Activated CD8-positive, alpha-beta memory T cell treated with anti-CD3 and anti-CD28 coated beads, Interleukin-2, amount 50 U/mL, for 1 hour (primary cell): ENCODE measurements at regions not wholly inside any gene's neighbourhood (a gene's known extent, or its start where the extent isn't known, plus 50 kb on each side); places are given as distances from the start of the nearest gene placed in this dataset.

Experiments used
- DNase-seq: peaks from one replicate; pipeline ENCODE4 v3.0.0-alpha.2; 2020; ENCODE audit errors: extremely low read depth

DNA sequence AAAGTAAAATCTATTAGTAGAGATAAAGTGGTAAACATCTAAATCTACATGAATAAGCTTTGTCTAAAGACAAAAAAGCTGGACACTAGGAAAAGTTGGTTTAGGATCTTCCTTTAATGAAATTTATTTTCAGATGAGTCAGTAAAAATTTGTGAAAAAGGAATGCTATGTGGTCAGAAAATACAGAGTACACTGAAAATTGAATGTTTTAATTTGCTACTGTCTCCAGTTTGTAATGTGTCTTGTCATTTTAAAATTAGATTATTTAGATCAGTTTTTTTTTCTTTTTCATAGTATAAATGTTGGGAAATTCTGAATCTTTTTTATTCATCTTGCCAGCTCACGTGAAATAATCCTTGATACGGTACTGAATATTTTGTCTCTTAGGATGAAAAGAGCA, 56.9 kb downstream of the SLITRK6 start:
- no peak for DNase-seq

DNA sequence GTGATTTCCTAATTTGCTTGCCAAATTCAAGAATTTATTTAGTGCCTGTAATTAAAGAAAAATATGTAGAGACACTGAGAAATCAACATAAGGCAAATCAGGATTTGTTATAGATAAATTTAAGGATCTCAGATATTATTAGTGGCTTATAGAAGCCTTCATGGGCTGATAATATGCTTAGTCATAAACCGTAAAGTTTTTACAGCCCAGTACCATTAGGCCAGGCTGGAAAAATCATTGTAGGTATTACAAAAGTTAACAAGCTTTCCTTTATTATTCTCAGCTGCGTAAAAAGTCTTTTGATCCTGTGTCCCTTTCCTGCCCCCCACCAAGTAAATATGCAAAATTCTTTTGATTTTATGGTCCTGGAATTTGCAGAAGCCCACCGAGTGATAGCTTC, 58.2 kb downstream of the SLITRK6 start:
- DNase-seq = no peak

DNA sequence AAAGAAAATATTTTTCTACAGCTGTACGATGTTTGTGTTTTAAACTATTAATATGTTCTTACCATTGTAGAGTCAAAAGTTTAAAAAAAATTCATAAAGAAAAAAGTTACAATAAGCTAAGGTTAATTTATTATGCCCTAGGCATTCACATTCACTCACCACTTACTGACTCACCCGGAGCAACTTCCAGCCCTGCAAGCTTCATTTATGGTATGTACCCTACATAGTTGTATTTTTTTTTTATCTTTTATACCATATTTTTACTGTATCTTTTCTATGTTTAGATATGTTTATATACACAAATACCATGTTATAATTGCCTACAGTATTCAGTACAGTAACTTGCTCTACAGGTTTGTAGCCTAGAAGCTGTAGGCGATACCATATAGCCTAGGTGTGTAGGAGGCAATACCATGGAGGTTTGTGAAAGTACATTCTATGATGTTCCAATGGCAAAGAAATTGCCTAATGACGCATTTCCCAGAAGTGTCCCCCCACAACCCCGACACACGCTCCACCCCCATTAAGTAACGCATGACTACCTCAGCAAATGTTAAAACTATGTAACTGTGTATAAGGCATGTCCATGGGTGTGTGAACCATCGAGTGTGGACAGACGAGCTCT, 60.4 kb downstream of the SLITRK6 start:
- no peak for DNase-seq

DNA sequence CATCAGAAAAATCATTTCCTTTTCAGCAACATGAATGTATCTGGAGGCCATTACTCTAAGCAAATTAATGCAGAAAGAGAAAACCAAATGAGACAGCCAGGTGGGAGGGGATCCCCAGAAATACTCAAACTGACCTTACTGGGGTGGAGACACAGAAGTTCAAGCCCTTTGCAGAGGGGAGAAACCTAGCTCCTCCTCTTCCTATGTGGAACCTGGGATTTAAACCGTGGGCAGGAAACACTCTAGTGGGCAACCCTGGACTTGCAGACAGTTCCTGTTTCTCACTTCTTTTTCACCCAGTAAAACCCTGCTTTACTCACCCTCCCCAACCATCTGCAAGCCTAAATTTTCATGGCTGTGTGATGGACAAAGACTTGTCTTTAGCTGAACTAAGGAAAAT, 61.3 kb downstream of the SLITRK6 start:
- DNase-seq = no peak

DNA sequence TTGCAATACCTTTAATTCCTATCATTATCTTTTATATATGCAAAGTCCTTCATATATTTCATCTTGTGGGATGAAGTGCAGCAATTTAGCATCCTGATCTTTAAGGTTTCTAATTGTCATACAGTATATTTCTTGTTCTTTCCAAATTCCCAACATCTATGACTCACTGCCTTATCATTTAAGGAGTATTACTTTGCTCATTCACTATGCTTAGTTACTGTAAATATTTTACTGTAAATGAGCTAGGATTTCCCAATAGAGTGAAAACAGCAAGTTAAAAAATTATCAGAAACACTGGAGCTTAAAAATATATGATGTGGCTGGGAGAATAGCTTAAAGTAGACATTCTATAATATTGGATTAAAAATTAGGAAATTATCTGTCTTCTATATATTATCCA, 69.9 kb downstream of the SLITRK6 start:
- no peak for DNase-seq

DNA sequence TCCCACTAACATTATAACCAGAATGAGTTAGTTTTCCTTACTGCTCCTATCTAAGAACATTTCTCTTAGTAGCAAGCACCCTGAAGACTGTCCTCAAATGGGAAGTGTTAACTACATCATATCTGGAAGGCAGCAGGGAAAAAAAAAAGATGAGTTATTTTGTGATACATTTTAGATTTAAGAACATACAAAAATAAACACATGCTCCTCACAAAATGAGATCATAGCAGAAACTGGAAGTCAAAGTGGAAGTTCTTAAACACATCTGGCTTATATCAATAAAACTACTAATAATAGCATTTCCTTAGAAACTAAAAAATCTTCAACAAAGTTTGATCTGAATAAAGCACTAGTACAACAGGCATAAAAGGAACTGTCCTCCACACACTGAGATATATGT, 70.4 kb downstream of the SLITRK6 start:
- no peak for DNase-seq

DNA sequence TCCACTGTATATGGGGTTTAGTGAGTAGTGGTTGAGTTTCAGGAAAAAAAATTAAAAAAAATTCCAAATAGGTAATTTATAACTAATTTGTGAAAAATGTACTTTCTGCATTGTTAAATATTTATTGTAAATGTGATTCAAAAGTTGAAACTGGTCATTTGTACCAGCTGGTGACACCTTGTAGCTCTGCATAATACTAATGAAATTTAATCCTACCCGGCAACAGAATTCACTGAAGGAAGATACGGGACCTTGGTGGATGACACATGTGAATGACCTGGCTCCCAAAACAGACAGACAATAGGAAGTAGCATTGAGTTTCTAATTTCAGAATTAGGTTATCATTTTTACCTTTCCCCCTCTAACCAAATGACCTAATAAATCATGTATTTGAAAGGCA, 73.8 kb downstream of the SLITRK6 start:
- DNase-seq = no peak

DNA sequence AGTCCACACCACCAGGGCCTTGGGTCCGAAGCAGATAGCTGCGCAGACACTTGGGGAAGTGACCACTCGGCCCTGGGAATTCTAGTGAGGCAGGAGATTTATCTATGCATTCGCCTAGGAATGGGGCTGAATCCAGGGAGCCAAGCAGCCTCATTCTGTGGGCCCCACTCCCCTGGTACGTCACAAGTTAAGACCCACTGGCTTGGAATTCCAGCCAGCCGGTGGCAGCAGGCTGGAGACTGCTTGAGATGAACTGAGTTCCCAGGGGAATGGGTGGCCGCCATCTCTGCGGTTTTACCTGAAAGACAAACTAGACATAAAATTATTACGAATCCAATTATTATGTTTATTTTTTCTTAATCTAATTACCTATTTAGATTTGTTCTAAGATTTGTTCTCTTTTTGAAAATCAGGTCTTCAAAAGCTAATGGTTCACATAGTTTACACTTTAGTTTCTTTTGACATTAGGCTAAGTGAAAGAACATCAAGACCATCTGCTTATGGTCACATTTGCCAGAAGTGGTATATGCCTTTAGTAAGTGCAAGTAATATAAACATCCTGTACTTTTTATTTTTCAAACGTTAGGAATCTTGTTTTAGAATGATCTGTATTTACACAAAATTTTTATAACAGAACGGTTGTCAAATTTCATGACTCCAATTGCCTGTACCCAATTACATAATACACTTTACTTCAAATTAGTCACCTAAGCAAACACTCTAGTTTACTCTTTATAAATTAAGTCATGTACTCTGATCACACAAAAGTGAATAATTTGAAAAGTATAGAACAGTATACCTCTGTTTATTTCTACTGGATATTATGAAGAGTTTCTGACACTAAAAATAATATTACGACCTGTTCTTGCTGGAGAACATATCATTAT, 74.4 kb downstream of the SLITRK6 start:
- no peak for DNase-seq

DNA sequence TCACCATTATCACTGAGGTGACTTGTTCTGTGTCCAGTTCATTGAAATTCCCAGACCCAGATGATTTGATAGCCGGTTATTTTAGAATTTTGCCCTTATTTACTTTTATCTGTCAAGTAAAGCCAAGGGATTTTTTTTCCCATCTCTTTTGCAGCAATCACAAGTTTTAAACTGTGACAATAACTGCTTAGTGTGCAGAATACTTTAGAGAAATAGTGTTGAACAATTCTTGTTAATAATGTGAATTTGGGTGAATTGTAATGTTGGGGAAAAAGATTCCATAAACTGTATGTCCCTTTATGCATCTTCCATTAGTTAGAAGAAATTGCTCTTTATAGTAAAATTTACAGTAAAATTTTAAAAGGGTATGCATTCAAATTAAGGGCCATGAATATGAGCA, 79.5 kb downstream of the SLITRK6 start:
- DNase-seq = no peak

DNA sequence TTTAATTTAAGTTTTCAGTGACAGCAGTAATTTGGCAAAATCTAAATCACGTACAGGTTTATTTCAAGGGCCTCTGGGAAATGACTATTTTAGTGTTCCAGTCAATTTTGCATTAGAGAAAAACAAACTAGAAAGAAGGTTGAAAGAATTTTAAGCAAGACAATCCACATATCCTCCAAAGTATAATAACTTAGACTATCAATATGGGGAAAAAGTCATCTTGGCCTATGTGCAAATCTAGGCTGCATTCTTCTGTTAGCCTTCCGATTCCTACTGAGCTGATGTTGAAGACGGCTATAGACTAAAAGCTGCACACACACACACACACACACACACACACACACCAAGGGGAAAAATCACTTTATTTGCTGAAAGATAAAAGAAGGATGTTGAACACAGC, 81.3 kb downstream of the SLITRK6 start:
- no peak for DNase-seq

DNA sequence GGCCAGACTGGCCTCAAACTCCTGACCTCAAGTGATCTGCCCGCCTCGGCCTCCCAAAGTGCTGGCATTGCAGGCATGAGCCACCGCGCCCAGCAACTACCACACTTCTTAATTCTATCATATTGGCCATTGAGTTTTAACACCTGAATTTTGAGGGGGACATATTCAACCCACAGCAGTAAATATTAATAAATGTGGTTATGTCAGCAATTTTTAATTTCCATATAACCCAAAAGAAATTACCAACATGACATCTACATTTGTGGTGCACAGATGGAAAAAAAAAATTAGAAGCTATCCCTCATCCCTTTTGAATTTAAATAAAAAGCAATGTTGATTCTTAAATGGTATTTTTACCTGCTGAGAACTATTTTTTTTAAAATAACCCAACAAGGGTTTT, 88.7 kb downstream of the SLITRK6 start:
- DNase-seq = no peak

DNA sequence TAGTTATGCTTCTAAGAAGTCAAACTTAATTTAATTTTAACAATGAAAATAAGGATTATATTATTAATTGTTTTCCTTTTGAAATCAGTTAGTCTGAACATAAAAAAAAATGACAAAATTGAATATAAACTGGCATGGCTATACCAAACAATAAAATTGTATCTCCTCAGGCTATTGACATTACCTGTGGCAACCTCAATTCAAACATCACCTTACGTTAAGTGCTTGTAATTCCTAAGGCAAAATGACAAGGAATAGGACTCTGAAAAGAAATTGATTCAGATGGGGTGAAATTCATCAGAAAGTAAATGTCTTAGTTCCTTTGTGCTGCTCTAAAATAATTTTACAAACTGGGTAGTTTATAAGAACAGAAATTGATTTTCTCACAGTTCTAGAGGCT, 89.5 kb downstream of the SLITRK6 start:
- DNase-seq = no peak

DNA sequence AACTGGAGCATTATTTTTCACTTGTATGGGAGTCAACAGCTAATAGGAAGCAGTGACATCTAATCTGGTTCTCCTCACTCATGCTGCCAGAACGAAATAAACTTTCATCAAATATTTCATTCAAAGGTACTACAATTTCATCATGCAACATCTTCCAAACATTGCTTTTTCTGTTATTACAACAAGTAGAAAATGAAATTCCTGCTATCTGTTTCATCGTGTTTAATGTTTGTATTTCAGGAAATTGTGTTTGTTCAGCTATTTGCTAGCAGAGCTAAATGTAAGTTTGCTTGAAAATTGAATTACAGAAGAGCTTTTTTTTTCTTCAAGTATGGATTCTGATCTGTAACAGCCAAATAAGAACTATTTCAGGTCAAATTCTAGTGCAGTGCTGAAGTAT, 90.1 kb downstream of the SLITRK6 start:
- DNase-seq = no peak

DNA sequence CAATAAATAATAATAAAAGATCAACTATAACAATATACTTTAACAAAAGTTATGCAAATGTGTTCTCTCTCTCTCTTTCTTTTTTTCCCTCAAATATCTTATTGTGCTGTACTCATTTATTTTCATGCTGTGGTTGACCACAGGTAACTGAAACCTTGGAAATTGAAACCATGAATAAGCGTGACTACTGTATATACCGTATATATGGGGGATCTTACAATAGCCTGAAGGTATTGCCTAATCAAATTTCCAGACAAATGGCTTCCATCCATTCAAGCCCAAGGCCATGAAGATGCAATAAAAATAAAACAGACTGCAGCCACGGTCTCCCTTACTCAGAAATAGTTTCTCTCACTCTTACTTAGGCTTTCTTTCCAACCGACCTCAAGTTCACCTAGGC, 98.3 kb downstream of the SLITRK6 start:
- DNase-seq = no peak

DNA sequence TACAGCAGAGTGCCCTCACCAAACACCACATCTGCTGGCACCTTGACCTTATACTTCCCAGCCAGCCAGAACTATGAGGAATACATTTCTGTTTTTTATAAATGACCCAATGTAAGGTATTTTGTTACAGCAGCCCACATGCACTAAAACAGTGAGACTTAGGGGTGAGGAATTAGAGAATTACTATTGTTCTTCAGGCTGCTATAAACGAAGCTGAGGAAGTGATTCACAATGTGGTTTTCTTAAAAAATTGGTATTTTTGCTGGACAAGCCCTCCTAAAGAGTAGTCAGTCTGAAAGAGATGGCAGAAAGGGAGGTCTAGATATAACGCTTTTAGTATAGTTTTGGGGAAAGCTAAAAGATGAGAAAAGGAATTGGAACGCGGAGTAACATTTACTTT, 101.0 kb downstream of the SLITRK6 start:
- no peak for DNase-seq

DNA sequence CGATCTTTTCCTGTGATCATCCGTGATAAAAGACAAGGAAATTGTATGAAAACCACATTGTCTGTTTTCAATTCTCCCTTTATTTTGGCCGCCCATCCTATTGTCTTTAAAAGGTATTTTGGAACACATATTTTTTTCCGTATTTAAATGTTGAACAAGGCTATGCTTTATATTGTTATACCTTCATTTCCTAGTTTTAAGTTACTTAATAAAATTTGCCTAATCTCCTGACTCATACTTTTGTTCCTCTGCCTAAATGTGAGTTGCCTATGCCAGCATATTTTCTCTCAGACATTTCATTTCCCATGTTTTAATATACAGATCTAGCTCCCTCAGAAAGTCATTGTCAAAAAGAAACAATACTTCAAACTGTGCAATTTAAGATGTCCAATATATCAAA, 104.2 kb downstream of the SLITRK6 start:
- DNase-seq = no peak

DNA sequence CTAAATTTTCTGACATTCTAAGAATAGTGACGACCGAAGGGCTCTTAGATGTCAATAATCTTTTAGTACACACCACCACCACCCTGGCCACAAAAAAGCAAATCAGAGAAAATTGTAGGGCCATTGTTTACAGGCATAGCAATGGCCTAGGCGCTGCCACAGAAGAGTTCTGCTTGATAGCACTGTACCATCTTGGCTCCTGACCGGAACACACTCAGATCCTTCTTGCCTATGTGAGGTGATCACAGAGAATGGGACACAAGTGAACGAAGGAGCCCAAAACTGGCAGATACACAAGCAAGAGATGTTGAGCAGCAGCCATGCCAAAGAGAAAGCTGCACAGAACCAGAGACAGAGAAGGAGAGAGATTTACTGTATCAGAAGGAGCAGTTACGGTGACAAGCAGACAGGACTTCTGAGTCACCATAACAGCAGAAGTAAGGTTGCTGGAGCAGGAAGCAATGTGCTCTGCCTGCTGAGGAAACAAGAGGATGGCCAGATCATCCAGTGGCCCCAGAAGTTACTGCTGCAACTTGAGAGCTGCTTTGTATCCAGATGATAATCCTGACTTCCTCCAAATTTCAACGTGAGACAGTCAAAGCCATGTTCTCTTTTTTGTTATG, 105.2 kb downstream of the SLITRK6 start:
- no peak for DNase-seq

DNA sequence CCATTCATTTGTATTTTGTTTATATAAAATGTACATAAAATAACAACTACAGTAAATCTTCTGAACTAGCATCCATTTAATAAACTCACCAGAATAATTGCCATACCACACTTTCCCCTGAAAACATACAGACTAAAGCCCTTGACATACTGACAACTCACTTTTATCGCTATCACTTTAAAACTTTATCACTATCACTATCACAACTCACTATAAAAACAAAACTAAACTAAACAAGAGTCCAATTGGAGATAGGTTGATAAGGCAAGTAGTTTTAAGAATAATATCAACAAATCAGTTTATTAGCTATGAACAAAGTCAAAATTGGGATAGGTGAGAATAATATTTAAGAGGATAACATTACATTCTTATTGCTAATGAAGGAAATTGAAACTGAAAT, 108.9 kb downstream of the SLITRK6 start:
- DNase-seq = no peak

DNA sequence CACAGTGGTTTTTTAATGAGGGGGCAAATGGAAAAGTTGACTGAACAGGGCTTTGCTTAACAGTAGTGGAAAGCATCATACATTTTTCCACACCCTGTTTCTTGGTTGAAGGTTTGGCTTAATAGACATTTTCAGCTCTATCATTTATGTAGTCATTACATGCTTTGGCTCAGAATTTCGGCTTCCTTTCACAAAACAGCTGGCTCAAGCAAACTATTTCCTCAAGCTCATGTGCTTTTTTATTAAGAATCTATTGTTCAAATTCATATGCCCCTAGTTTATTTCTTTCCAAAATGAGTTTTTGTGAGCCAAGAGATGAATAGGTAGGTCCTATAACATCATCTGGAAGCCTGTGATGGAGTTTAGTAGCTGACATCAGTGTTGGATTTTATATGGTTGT, 113.8 kb downstream of the SLITRK6 start:
- DNase-seq = no peak

DNA sequence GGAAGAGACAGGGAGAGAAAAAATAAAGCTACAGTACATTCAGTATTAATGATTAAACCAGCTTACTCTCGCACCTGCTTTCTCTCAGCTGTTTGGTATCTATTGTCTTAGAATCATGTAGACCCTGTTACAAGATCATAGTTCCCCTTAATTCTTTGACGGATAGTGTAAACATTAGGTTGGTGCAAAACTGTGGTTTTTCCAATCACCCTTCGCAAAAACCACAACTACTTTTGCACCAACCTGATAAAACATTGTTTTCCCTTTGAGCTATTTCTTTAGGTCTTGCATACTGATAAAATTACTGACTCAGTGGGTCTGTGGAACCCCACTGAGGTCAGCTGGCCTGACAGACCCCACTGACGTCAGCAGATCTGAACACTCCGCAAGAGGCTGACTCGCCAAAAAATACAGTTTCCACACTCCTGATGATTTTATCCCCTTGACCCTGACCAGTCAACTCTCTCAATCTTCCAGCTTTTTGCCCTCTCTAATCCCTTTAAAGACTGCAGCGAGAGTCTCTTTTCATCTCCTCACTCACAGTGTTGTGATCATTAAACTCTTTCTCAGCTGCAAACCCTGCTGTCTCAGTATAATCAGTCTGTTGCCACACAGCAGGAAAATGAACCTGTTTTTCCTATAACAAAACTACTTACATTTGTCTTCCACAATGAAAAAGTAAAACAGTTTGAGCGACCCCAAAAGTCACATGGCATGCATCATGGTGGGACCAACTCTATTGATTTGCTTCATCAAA, 123.9 kb downstream of the SLITRK6 start:
- no peak for DNase-seq

DNA sequence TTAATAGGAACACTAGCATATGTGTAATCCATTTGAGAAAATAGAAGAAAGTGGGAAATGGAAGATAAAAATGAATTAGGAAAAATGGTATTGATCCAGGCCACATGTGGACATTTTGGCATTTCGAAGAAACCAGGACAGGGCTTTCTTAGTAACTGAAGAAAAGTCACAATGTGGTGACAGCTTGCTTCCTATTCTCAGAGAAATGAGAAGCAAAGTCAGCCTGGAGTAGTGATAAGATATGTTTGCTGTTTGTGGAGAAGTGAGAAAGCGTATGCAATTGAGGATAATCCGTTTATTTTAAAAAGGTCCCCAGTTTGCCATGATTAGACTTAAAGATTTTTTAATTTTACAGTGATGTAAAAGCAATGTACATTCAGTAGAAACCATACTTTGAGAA, 127.9 kb downstream of the SLITRK6 start:
- no peak for DNase-seq

DNA sequence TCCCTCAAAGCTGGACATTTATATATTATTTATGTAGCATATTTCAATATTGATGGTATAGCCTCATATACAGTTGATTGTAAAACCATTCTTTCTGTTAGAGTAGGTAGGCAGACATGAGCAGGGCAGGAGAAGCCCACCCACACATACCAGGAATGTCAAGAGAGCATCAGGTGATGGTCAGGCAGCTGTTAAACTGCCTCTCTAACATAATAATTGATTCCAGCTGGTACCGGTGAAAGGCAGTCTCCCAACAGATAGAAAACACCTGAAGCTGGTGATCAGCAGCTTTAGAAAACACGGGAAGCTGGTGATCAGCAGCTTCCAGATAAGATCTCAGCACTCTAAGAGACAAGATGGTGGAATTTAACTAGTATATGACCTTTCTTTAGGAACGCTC, 132.9 kb downstream of the SLITRK6 start:
- DNase-seq = no peak
